BE2C (cell line): ENCODE measurements at regions not wholly inside any gene's neighbourhood (a gene's known extent, or its start where the extent isn't known, plus 50 kb on each side); places are given as distances from the start of the nearest gene placed in this dataset.

Experiments used
- DNase-seq: peaks from one replicate; pipeline ENCODE4 v3.0.0-alpha.2; 2020
- H3K27me3 ChIP-seq: fragments of 250-450 bp; sonication (Bioruptor Pico); 2 replicates; pipeline ENCODE4 v1.5.1; 2020; ENCODE audit warnings: mild to moderate bottlenecking
- H3K36me3 ChIP-seq: fragments of 250-450 bp; sonication (Bioruptor Pico); 2 replicates; pipeline ENCODE4 v1.5.1; 2020; ENCODE audit warnings: mild to moderate bottlenecking
- H3K4me1 ChIP-seq: fragments of 250-450 bp; sonication (Bioruptor Pico); 2 replicates; pipeline ENCODE4 v1.5.1; 2020
- H3K4me3 ChIP-seq: 2 replicates; pipeline ENCODE4 v1.5.1; 2011; ENCODE audit warnings: low read depth, low read length
- H3K9me3 ChIP-seq: fragments of 250-450 bp; sonication (Bioruptor Pico); 2 replicates; pipeline ENCODE4 v1.5.1; 2020
- TF ChIP-seq, protein P1 (sequence below): IDR thresholded peaks from 2 replicates; pipeline ENCODE4 v1.5.1; 2012; ENCODE audit warnings: mild to moderate bottlenecking, low read depth, low read length

DNA sequence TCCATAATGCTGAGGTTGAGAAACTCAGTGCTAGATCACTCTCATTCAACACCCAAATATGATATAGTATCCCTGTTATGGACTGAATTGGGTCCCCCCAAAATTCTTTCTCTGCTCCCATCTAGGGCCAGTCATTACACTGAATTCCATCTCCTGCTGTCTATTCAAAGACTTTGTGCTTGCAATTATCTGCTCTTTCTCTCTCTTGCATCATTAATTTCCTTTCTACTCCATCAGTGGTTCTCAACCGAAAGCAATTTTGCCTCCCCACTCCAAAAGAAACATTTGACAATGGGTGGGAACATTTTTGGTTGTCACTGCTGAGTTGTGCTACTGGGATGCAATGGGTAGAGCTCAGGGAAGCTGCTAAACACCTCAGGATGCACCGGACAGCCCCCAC is 271.5 kb upstream of the CDYL start:
- Histone ChIP-seq H3K27me3 (no peaks in the 10 kb centered on the region), H3K4me1 (no peaks in the 10 kb centered on the region), H3K4me3 (no peak overlapping the region), H3K9me3 (no peaks in the 10 kb centered on the region), H3K36me3 (no peaks in the 10 kb centered on the region)
- TF ChIP-seq, protein P1, sequence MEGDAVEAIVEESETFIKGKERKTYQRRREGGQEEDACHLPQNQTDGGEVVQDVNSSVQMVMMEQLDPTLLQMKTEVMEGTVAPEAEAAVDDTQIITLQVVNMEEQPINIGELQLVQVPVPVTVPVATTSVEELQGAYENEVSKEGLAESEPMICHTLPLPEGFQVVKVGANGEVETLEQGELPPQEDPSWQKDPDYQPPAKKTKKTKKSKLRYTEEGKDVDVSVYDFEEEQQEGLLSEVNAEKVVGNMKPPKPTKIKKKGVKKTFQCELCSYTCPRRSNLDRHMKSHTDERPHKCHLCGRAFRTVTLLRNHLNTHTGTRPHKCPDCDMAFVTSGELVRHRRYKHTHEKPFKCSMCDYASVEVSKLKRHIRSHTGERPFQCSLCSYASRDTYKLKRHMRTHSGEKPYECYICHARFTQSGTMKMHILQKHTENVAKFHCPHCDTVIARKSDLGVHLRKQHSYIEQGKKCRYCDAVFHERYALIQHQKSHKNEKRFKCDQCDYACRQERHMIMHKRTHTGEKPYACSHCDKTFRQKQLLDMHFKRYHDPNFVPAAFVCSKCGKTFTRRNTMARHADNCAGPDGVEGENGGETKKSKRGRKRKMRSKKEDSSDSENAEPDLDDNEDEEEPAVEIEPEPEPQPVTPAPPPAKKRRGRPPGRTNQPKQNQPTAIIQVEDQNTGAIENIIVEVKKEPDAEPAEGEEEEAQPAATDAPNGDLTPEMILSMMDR: no peak
- no peak for DNase-seq

DNA sequence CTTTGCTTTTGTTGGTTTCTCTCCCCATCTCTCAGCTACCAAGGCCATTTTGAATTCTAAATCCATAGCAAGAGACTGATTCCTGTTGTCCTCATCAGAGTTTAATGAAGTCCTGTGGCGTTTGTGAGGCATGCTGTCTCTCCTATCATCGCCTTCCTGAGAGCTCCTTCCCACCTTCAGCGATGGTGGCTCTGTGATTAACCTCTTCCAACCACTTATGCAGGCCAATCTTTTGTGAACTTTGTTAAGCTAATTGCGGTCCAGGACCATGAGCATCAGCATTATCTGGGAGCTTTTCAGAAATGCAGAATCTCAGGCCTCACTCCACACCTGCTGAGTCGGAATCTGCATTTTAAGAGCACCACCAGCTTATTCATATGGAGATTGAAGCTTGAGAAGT is 272.5 kb upstream of the CDYL start:
- Histone ChIP-seq H3K36me3 (no peaks in the 10 kb centered on the region), H3K27me3 (no peaks in the 10 kb centered on the region), H3K9me3 (no peaks in the 10 kb centered on the region), H3K4me1 (no peaks in the 10 kb centered on the region), H3K4me3 (no peak overlapping the region)
- TF ChIP-seq, protein P1: no peak
- DNase-seq: no peak

DNA sequence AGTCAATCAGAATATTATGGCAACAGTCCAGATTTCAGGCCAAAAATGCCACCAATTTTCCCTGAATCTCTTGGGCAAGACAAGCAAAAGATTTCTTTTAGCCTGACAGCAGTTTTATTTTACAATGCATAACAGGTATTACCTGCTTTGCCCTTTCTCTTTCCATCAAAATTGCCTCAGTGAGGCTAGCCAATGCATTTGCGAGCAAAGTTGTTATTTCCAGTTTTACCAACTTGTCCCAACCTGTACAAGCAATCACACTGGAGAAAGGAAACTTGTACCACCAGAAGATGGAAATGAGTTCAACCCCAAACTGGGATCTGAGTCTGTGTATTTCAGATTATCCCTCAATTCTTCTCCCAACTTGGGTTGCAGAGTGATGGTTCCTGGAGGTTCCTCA is 279.9 kb upstream of the CDYL start:
- H3K36me3 ChIP-seq: no peaks in the 10 kb centered on the region
- H3K9me3 ChIP-seq: no peaks in the 10 kb centered on the region
- no peak overlapping the region for H3K4me3 ChIP-seq
- TF ChIP-seq, protein P1: no peak
- no peaks in the 10 kb centered on the region for H3K27me3 ChIP-seq
- DNase-seq: no peak
- H3K4me1 ChIP-seq: no peaks in the 10 kb centered on the region

DNA sequence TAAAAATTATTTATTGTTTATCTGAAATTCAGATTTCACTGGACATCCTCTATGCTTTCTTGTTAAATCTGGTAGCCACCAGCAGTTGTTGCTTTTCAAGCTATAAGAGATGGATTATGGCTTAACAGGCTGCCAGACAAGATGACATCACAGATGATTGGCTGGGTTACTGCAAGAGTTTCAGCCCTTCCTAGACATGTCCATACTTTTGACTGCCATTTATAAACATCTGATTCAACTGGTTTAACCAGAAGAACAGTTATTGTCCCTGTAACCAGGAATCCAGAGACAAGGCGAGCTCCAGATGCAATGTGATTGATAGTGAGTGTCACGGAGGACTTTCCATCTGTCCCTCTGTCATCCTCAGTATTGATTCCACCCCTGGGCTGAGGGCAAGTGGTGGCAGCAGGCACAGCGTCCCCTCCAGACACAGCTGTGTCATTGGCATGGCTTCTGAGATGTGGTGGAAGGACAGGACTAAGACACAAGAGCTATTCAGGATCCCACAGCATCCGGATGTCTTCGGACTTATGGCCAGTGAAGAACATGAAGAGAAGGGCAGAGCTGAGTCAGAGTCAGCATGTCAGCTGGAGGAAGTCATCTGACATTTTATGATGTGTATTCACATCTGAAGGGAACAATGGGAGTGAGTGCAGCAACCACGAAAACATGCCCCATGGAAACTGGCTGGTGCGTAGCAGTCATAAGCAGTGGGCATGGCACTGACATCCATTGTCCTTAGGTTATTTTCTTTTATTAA is 284.5 kb upstream of the CDYL start:
- TF ChIP-seq, protein P1: no peak
- H3K4me3 ChIP-seq: no peak overlapping the region
- H3K27me3 ChIP-seq: no peaks in the 10 kb centered on the region
- no peaks in the 10 kb centered on the region for H3K36me3 ChIP-seq
- no peaks in the 10 kb centered on the region for H3K4me1 ChIP-seq
- no peak for DNase-seq
- H3K9me3 ChIP-seq: no peaks in the 10 kb centered on the region

DNA sequence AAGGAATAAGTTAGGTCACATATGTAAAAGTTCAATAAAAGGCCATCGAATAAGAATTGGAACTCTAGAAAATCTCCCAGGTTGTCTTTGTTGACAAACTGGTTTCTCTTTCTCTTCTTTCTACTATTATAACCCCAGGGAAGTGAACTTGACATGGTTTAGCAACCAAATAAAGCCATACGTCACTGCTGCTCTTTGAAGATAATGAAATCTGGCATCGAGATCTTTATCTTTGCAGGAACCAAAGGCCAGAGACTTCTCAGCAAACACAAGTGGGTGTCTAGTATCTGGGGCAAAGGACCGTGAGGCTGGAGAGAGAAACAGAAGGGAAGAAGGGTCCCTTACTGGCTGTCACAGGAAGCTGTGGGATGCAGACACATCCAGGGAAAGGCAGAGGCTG is 286.7 kb upstream of the CDYL start:
- no peaks in the 10 kb centered on the region for H3K36me3 ChIP-seq
- no peaks in the 10 kb centered on the region for H3K4me1 ChIP-seq
- no peaks in the 10 kb centered on the region for H3K27me3 ChIP-seq
- no peak overlapping the region for H3K4me3 ChIP-seq
- no peak for DNase-seq
- TF ChIP-seq, protein P1: no peak
- no peaks in the 10 kb centered on the region for H3K9me3 ChIP-seq

DNA sequence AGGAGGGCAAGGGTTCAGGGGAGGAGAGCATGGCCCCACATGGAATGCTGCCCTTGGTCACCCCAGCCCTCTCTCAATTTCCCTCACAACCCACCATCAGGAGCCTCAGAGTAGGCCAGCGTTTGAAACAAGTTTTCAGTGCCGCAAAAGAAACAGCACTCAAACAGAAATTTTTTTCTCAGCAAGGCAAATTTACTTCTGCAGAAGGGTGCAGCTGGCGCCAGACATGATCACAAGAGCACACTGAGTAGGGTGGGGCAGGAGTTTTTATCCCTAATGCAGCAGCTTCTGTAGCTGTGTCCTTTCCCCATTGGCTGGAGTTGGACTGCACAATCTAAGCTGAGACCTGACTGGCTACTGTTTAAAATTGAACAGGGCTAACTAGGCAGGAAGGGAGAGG is 287.8 kb upstream of the CDYL start:
- Histone ChIP-seq H3K27me3 (no peaks in the 10 kb centered on the region), H3K36me3 (no peaks in the 10 kb centered on the region), H3K4me1 (no peaks in the 10 kb centered on the region), H3K9me3 (no peaks in the 10 kb centered on the region), H3K4me3 (no peak overlapping the region)
- TF ChIP-seq, protein P1: no peak
- DNase-seq: no peak
